ENCODE measurements at regions not wholly inside any gene's neighbourhood (a gene's known extent, or its start where the extent isn't known, plus 50 kb on each side); places are given as distances from the start of the nearest gene placed in this dataset.

DNA sequence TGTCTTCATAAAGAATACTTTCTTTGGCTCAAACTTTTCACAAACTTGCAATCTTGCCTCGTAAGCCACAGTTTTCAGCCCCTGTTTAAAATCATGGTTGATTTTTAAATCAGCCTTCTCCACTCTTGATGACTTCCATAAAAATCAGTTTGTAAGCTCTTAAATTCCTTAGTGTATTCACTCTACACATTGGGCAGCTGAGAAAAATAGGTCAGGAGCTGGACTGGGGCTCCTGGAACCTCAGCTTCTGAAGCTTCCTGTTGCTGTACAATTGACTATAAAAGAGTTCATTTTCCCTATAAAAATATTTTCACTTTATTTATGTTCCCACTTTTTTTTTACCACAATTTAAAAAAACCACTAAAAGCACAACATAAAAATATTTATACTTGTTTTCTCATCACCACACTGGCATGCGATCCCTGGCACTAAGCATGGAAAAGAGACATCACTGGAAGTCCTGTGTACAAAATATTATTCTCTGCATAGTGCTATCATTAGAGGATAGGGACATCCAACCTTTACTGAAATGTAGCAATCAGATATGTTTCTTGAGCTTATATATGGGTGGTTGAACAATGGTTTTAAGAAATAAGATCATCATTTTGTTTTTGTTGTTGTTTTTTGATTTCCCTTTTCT is 345.7 kb downstream of the FBXO8 start:
- no peak for DNase-seq
- intact Hi-C loops (cut with DNase I) = no loop called here
- WGBS, 4 donors = 78 to 86% (median 79%) methylated on average over 2 of the region's 2 CpGs
- Histone ChIP-seq H3K36me3 (replicated peaks in 1 of 2) (no peaks in the 10 kb centered on the region), H3K27me3 (no peaks in the 10 kb centered on the region), H3K4me1 (replicated peaks in 1 of 2) (no peaks in the 10 kb centered on the region), H3K4me3 (no peak overlapping the region), H3K27ac (no peak overlapping the region), H3K9me3 (replicated peaks in 1 of 3) (no peaks in the 10 kb centered on the region)
- TF ChIP-seq, protein P1, sequence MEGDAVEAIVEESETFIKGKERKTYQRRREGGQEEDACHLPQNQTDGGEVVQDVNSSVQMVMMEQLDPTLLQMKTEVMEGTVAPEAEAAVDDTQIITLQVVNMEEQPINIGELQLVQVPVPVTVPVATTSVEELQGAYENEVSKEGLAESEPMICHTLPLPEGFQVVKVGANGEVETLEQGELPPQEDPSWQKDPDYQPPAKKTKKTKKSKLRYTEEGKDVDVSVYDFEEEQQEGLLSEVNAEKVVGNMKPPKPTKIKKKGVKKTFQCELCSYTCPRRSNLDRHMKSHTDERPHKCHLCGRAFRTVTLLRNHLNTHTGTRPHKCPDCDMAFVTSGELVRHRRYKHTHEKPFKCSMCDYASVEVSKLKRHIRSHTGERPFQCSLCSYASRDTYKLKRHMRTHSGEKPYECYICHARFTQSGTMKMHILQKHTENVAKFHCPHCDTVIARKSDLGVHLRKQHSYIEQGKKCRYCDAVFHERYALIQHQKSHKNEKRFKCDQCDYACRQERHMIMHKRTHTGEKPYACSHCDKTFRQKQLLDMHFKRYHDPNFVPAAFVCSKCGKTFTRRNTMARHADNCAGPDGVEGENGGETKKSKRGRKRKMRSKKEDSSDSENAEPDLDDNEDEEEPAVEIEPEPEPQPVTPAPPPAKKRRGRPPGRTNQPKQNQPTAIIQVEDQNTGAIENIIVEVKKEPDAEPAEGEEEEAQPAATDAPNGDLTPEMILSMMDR (IDR thresholded peaks at IDR 0.05) = no peak
- TF ChIP-seq POLR2A (IDR thresholded peaks at IDR 0.05) = no peak

DNA sequence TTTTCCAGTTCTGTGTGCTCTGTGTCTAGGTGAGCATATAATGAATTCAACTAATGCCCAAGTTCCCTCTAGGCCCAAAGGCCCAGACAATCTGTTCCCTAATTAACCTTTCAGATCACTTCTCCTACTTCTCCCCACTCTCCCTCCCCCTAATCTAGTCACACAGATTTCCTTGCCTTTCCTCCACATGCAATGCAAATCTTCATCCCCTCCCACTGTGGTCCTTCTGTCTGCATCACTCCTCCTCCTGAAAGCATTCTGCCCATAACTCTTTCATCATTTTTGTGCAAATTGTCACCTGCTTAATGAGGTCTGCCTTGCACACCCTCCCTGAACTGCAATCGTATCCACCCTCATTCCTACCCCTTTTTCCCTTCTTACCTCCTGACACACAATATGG is 346.6 kb downstream of the FBXO8 start:
- no peaks in the 10 kb centered on the region for H3K36me3 ChIP-seq (replicated peaks in 1 of 2)
- intact Hi-C loops (cut with DNase I) = no loop called here
- H3K4me3 ChIP-seq = no peak overlapping the region
- no peaks in the 10 kb centered on the region for H3K27me3 ChIP-seq
- H3K4me1 ChIP-seq (replicated peaks in 1 of 2) = no peaks in the 10 kb centered on the region
- DNase-seq = no peak
- no peaks in the 10 kb centered on the region for H3K9me3 ChIP-seq (replicated peaks in 1 of 3)
- TF ChIP-seq POLR2A (IDR thresholded peaks at IDR 0.05) = no peak
- TF ChIP-seq, protein P1 (IDR thresholded peaks at IDR 0.05) = no peak
- H3K27ac ChIP-seq = no peak overlapping the region
- 39 to 59% (median 46%) methylated on average over 1 of the region's 1 CpG for WGBS, 4 donors

DNA sequence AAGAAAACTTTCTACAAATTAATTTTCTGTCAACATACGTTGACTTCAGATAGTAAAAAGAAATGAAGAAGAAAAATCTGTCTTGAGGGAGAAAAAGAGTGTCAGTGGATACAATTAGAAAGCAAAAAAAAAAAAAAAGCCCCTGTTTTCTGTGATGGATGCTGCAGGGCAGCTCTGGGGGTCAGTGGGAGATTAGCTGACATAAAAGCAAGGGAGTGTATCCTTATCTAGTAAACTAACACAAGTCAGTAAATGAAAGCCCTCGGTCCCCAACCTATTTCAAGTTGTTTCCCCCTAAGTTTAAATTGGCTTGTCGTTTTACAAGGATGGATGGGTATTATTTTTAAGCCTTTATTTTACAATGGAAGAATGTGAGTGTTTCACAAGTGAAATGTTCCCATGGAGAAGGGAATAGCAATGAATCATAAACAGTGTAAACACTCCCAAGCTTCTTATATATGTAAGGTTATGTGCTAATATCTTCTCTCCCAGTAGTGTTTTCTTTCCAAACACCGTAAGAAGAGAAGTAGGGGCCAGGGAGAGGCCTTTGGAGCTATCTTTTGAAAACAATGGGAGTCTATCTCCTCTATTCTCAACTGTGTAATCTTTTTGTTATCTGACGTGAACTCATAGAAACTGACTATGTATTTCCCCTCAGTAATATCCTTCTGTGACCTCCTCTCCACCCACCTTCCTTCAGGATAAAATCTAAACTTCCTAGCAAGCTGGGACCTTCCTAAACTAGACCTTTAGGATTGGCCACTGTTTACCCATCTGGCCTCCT is 347.7 kb downstream of the FBXO8 start:
- 47 to 56% (median 54%) methylated on average over 5 of the region's 5 CpGs for WGBS, 4 donors
- DNase-seq = no peak
- Histone ChIP-seq H3K9me3 (replicated peaks in 1 of 3) (no peaks in the 10 kb centered on the region), H3K27ac (no peak overlapping the region), H3K4me3 (no peak overlapping the region), H3K36me3 (replicated peaks in 1 of 2) (no peaks in the 10 kb centered on the region), H3K4me1 (replicated peaks in 1 of 2) (no peaks in the 10 kb centered on the region), H3K27me3 (no peaks in the 10 kb centered on the region)
- TF ChIP-seq, protein P1 (IDR thresholded peaks at IDR 0.05) = no peak
- no peak for TF ChIP-seq POLR2A (IDR thresholded peaks at IDR 0.05)
- intact Hi-C loops (cut with DNase I) = no loop called here

DNA sequence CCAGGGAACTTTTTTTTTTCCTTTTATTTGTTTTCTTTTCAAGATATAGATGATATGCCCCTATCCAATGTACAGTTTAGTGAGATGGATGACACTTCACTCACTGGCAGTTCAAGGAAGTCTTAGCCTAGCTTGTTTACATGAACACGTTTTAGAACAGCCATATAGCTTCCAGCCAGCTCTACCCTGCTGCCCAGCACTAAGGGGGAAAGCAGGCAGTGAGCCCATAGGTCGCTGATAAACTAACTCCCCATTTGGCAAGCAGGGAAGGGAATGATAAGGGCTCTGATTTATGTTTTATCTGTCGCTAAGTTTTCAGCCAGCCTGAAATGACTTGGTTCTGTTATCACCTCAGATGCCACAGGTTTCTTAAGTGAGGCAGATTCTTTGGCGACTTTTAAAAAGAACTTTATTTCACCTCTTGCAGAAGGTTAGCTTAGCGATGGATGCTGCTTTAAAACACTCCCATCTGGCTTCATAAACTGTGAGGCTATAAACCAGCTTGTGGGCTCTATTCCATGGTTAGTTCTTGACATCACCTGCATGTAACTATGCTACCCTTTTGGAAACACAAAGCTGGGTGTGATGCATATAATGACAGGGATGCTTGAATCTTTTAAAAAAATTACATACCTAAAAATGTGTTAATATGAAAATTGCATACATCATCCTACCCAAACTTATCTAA is 348.4 kb downstream of the FBXO8 start:
- intact Hi-C loops (cut with DNase I) = no loop called here
- Histone ChIP-seq H3K27me3 (no peaks in the 10 kb centered on the region), H3K9me3 (replicated peaks in 1 of 3) (no peaks in the 10 kb centered on the region), H3K4me1 (replicated peaks in 1 of 2) (peaks cover 0 to 6% of the 10 kb centered on the region in 2 donors), H3K27ac (no peak overlapping the region), H3K4me3 (no peak overlapping the region), H3K36me3 (replicated peaks in 1 of 2) (no peaks in the 10 kb centered on the region)
- WGBS, 4 donors = 12 to 26% (median 17%) methylated on average over 5 of the region's 5 CpGs
- TF ChIP-seq, protein P1 (IDR thresholded peaks at IDR 0.05) = no peak
- TF ChIP-seq POLR2A (IDR thresholded peaks at IDR 0.05) = no peak
- no peak for DNase-seq
